NCI-H2196 treated with DMSO at 0.1 percent for 48 hours (cell line): ENCODE measurements at regions not wholly inside any gene's neighbourhood (a gene's known extent, or its start where the extent isn't known, plus 50 kb on each side); places are given as distances from the start of the nearest gene placed in this dataset.
"Not testable (repeated sequence)": the region's sequence is repeated elsewhere in the genome, so short reads cannot be mapped to it uniquely, and the experiment has no call there.

Experiments
- DNase-seq: peaks from one replicate; lab custom pipeline; 2025; ENCODE audit not compliant: unreplicated experiment; lab: John Stamatoyannopoulos, UW

- DNase-seq = no peak
Measured at GRCh38 chr1:221241157-221241556, 361.9 kb downstream of the HLX start.

- DNase-seq = no peak
Measured at GRCh38 chr1:221241592-221241991, 362.3 kb downstream of the HLX start.

- DNase-seq = no peak
Measured at GRCh38 chr1:221246067-221246466, 366.8 kb downstream of the HLX start.

GRCh38 chr1:221246628-221247415 lies 367.6 kb downstream of the HLX start:
- no peak for DNase-seq

- no peak for DNase-seq
Measured at GRCh38 chr1:221251580-221251979, 372.3 kb downstream of the HLX start.

- DNase-seq = no peak
Measured at GRCh38 chr1:221254813-221255212, 375.6 kb downstream of the HLX start.

- DNase-seq = no peak
Measured at GRCh38 chr1:221256773-221257172, 377.5 kb downstream of the HLX start.

- not testable (repeated sequence) for DNase-seq
Measured at GRCh38 chr1:221257548-221257947, 378.3 kb downstream of the HLX start.

GRCh38 chr1:221262677-221263076 lies 383.4 kb downstream of the HLX start:
- DNase-seq = not testable (repeated sequence)

- DNase-seq = peak; percentile 11
Measured at GRCh38 chr1:221263831-221264767, 384.9 kb downstream of the HLX start.

- no peak for DNase-seq
Measured at GRCh38 chr1:221264848-221265247, 385.6 kb downstream of the HLX start.

- no peak for DNase-seq
Measured at GRCh38 chr1:221268295-221268694, 389.1 kb downstream of the HLX start.

GRCh38 chr1:221271701-221272100 lies 392.5 kb downstream of the HLX start:
- no peak for DNase-seq

- no peak for DNase-seq
Measured at GRCh38 chr1:221272940-221273339, 393.7 kb downstream of the HLX start.

- DNase-seq = no peak
Measured at GRCh38 chr1:221274373-221274772, 395.1 kb downstream of the HLX start.

- DNase-seq = no peak
Measured at GRCh38 chr1:221276896-221277409, 397.7 kb downstream of the HLX start.

- no peak for DNase-seq
Measured at GRCh38 chr1:221279146-221279545, 399.9 kb downstream of the HLX start.

GRCh38 chr1:221283532-221283931 lies 404.3 kb downstream of the HLX start:
- DNase-seq = no peak

GRCh38 chr1:221284028-221284427 lies 404.8 kb downstream of the HLX start:
- DNase-seq = no peak

GRCh38 chr1:221284991-221285390 lies 405.7 kb downstream of the HLX start:
- DNase-seq = not testable (repeated sequence)

GRCh38 chr1:221285458-221286210 lies 406.4 kb downstream of the HLX start:
- not testable (repeated sequence) for DNase-seq
